ENCODE measurements at regions not wholly inside any gene's neighbourhood (a gene's known extent, or its start where the extent isn't known, plus 50 kb on each side); places are given as distances from the start of the nearest gene placed in this dataset.

DNA sequence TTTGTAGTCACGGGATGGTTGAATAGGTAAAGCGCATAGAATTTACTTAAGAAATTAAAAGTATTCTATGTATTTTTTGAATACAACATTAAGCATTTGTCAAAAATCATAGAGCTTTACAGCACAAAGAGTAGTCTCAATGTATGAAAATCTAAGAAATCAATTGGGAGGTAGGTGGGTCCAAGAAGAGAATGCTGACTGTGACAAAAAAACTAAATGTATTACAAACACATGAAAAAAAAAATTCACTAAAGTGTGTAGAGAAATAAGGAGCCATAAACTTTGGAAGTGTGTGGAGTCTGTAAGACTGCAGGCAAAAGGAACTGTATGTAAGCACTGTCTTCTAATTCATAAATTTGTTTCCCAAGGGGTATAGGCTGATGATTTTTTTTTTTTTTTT, 558.3 kb downstream of the JRKL start:
- TF ChIP-seq, protein P1, sequence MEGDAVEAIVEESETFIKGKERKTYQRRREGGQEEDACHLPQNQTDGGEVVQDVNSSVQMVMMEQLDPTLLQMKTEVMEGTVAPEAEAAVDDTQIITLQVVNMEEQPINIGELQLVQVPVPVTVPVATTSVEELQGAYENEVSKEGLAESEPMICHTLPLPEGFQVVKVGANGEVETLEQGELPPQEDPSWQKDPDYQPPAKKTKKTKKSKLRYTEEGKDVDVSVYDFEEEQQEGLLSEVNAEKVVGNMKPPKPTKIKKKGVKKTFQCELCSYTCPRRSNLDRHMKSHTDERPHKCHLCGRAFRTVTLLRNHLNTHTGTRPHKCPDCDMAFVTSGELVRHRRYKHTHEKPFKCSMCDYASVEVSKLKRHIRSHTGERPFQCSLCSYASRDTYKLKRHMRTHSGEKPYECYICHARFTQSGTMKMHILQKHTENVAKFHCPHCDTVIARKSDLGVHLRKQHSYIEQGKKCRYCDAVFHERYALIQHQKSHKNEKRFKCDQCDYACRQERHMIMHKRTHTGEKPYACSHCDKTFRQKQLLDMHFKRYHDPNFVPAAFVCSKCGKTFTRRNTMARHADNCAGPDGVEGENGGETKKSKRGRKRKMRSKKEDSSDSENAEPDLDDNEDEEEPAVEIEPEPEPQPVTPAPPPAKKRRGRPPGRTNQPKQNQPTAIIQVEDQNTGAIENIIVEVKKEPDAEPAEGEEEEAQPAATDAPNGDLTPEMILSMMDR (IDR thresholded peaks at IDR 0.05; ENCODE audit: low read depth, low read length, missing input control) = no peak
- TF ChIP-seq EGR1 (IDR thresholded peaks at IDR 0.05; ENCODE audit: low read depth in 2 of 2) (no peak), SP1 (IDR thresholded peaks at IDR 0.05) (no peak), YY1 (IDR thresholded peaks at IDR 0.05) (no peak), RAD21 (IDR thresholded peaks at IDR 0.05) (no peak), FOXA1 (IDR thresholded peaks at IDR 0.05) (no peak), JUND (IDR thresholded peaks at IDR 0.05) (no peak), TAF1 (conservative IDR thresholded peaks at IDR 0.05) (no peak), HNF4A (conservative IDR thresholded peaks at IDR 0.05) (no peak), GABPA (IDR thresholded peaks at IDR 0.05 in 1 of 2, conservative IDR thresholded peaks at IDR 0.05 in 1 of 2) (no peak), NR2F2 (IDR thresholded peaks at IDR 0.05) (no peak)
- TF ChIP-seq, protein P2, sequence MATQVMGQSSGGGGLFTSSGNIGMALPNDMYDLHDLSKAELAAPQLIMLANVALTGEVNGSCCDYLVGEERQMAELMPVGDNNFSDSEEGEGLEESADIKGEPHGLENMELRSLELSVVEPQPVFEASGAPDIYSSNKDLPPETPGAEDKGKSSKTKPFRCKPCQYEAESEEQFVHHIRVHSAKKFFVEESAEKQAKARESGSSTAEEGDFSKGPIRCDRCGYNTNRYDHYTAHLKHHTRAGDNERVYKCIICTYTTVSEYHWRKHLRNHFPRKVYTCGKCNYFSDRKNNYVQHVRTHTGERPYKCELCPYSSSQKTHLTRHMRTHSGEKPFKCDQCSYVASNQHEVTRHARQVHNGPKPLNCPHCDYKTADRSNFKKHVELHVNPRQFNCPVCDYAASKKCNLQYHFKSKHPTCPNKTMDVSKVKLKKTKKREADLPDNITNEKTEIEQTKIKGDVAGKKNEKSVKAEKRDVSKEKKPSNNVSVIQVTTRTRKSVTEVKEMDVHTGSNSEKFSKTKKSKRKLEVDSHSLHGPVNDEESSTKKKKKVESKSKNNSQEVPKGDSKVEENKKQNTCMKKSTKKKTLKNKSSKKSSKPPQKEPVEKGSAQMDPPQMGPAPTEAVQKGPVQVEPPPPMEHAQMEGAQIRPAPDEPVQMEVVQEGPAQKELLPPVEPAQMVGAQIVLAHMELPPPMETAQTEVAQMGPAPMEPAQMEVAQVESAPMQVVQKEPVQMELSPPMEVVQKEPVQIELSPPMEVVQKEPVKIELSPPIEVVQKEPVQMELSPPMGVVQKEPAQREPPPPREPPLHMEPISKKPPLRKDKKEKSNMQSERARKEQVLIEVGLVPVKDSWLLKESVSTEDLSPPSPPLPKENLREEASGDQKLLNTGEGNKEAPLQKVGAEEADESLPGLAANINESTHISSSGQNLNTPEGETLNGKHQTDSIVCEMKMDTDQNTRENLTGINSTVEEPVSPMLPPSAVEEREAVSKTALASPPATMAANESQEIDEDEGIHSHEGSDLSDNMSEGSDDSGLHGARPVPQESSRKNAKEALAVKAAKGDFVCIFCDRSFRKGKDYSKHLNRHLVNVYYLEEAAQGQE (IDR thresholded peaks at IDR 0.05) = no peak
- TF ChIP-seq, protein P3, sequence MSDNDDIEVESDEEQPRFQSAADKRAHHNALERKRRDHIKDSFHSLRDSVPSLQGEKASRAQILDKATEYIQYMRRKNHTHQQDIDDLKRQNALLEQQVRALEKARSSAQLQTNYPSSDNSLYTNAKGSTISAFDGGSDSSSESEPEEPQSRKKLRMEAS (IDR thresholded peaks at IDR 0.05) = no peak
